Suprapubic skin (tissue), 3 donors: ENCODE measurements at regions not wholly inside any gene's neighbourhood (a gene's known extent, or its start where the extent isn't known, plus 50 kb on each side); places are given as distances from the start of the nearest gene placed in this dataset.

Experiments
- CTCF ChIP-seq, 2 donors: fragments of 200-600 bp in 1 of 2; fragments of 450-650 bp in 1 of 2; sonication (generic) in 1 of 2; IDR thresholded peaks; one replicate each; pipeline ENCODE4 v1.5.1; 2016 to 2019; ENCODE audit warnings: antibody characterized with exemption in 2 of 2, mild to moderate bottlenecking in 1 of 2, moderate library complexity in 1 of 2
- POLR2A ChIP-seq, 2 donors: fragments of 450-650 bp; IDR thresholded peaks; one replicate each; pipeline ENCODE4 v1.6.1; 2017; ENCODE audit warnings: antibody characterized with exemption in 2 of 2, mild to moderate bottlenecking in 2 of 2, moderate library complexity in 2 of 2

GRCh38 chr6:80440496-80441115, 334.1 kb downstream of the BCKDHB start:
- TF ChIP-seq CTCF (IDR thresholded peaks at IDR 0.05) (no peak), POLR2A (IDR thresholded peaks at IDR 0.05) (no peak)
